ENCODE measurements at regions not wholly inside any gene's neighbourhood (a gene's known extent, or its start where the extent isn't known, plus 50 kb on each side); places are given as distances from the start of the nearest gene placed in this dataset.

DNA sequence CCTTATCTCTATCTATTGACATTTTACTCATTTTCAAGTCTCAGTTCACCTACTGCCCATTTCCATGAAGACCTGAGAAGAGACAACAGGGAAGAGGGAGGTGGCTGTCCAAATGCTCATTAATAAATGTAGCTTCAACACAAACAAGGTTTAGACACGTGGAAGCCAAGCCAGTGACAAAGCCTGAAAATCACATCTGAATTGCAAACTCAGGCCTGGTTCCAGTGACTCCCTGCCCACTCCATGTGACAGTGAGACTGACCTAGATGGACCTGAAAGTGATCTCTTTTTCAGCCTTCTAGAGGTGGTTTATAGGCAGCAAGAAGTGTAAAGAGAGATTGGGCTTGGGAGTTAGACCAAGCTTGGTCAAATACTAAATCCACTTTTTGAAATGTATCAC lies 126.6 kb upstream of the BCL6 start:
- no peak overlapping the region for H3K4me3 Mint-ChIP-seq
- TF ChIP-seq, protein P1, sequence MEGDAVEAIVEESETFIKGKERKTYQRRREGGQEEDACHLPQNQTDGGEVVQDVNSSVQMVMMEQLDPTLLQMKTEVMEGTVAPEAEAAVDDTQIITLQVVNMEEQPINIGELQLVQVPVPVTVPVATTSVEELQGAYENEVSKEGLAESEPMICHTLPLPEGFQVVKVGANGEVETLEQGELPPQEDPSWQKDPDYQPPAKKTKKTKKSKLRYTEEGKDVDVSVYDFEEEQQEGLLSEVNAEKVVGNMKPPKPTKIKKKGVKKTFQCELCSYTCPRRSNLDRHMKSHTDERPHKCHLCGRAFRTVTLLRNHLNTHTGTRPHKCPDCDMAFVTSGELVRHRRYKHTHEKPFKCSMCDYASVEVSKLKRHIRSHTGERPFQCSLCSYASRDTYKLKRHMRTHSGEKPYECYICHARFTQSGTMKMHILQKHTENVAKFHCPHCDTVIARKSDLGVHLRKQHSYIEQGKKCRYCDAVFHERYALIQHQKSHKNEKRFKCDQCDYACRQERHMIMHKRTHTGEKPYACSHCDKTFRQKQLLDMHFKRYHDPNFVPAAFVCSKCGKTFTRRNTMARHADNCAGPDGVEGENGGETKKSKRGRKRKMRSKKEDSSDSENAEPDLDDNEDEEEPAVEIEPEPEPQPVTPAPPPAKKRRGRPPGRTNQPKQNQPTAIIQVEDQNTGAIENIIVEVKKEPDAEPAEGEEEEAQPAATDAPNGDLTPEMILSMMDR (conservative IDR thresholded peaks at IDR 0.05) = no peak
- H3K36me3 Mint-ChIP-seq = no peaks in the 10 kb centered on the region
- no peaks in the 10 kb centered on the region for H3K4me1 Mint-ChIP-seq (ENCODE audit: unreplicated experiment)
- no peak for DNase-seq (ENCODE audit: extremely low spot score, unreplicated experiment)
- no peak overlapping the region for H3K27ac Mint-ChIP-seq
- no peaks in the 10 kb centered on the region for H3K9me3 Mint-ChIP-seq
- no peaks in the 10 kb centered on the region for H3K27me3 Mint-ChIP-seq

DNA sequence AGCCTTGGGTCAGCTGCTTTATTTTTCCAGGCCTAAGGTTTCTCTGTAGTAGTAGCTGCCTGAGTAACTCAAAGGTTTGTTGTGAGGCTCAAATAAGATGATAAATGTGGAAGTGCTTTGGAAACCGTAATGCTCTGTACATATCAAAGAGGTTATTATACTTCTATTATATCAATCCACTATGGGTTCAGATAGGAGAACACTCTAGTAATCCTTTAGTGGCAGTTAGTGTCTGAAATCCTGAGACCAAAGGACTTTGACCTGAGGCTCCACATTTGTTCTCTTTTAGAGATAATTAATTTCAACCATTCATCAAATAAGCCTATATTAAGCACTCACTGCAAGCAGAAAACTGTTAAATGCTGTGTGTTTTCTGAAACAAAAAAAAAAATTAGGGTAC lies 128.6 kb upstream of the BCL6 start:
- Mint-ChIP-seq H3K27me3 (no peaks in the 10 kb centered on the region), H3K4me1 (ENCODE audit: unreplicated experiment) (no peaks in the 10 kb centered on the region), H3K27ac (no peak overlapping the region)

DNA sequence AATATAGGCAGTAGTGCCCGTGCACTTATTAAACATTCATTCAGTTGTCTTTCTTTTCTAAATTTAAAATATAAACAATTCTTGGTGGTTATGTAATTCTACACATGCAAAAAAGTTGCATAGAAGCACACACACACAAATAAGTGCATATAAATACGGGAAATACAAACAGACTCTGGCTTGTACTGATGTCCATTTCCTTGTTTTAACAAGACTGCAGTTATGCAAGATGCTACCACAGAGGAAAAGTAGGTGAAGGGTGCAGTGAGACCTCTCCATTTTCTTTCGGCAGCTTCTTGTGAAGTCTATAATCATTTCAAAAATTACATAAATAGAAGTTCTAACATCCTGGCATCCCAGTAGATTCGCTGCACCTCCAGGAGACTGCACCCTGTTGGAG lies 130.6 kb upstream of the BCL6 start:
- Mint-ChIP-seq H3K4me1 (ENCODE audit: unreplicated experiment) (no peaks in the 10 kb centered on the region), H3K27ac (no peak overlapping the region), H3K4me3 (no peak overlapping the region), H3K9me3 (no peaks in the 10 kb centered on the region), H3K27me3 (no peaks in the 10 kb centered on the region), H3K36me3 (no peaks in the 10 kb centered on the region)
- no peak for DNase-seq (ENCODE audit: extremely low spot score, unreplicated experiment)
- TF ChIP-seq, protein P1 (conservative IDR thresholded peaks at IDR 0.05) = no peak

More for the DNA sequence above, 128.6 kb upstream of the BCL6 start:
- Mint-ChIP-seq H3K36me3 (no peaks in the 10 kb centered on the region), H3K9me3 (no peaks in the 10 kb centered on the region), H3K4me3 (no peak overlapping the region)
- TF ChIP-seq, protein P1 (conservative IDR thresholded peaks at IDR 0.05) = no peak
- DNase-seq (ENCODE audit: extremely low spot score, unreplicated experiment) = no peak

DNA sequence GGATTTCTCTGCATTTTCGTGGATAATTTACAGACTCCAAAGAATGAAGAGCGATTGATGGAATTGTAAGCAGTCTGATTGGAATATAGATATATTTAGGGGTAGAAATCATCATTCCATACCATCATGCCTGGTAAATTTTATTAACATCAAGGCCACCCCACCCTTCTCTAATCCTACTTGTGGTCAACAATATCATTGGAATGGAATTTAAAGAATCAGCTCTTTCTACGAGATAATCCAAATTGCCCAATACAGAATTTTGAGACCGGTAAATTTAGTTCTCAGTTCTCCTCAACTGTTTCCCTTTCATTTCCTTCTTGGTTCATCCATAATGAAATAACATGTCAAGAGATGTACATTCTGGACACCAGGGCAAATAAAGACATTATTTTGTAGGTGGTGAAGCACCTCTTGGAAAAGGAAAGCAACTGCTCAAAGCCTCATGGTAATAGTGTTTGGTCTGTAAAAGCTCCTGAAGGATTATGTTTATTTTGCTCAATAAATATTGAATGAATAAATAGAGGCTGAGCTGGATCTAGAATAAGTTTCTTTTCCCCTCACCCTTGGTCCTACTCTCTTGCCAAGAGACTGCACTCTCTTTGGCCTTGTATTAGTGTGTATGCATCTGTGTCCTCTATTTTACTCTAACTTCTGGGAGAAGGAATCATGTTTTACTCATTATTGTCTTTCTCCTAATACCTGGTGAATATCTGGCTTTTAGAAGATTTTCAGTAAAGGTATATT lies 133.7 kb upstream of the BCL6 start:
- H3K4me3 Mint-ChIP-seq = no peak overlapping the region
- H3K4me1 Mint-ChIP-seq (ENCODE audit: unreplicated experiment) = no peaks in the 10 kb centered on the region
- H3K27ac Mint-ChIP-seq = no peak overlapping the region
- no peaks in the 10 kb centered on the region for H3K36me3 Mint-ChIP-seq
- no peaks in the 10 kb centered on the region for H3K27me3 Mint-ChIP-seq
- H3K9me3 Mint-ChIP-seq = no peaks in the 10 kb centered on the region
- TF ChIP-seq, protein P1 (conservative IDR thresholded peaks at IDR 0.05) = no peak
- DNase-seq (ENCODE audit: extremely low spot score, unreplicated experiment) = no peak

GRCh38 chr3:187880441-187880840 lies 135.2 kb upstream of the BCL6 start:
- H3K4me1 Mint-ChIP-seq (ENCODE audit: unreplicated experiment) = no peaks in the 10 kb centered on the region
- TF ChIP-seq, protein P1 (conservative IDR thresholded peaks at IDR 0.05) = no peak
- no peaks in the 10 kb centered on the region for H3K36me3 Mint-ChIP-seq
- no peak overlapping the region for H3K4me3 Mint-ChIP-seq
- no peak for DNase-seq (ENCODE audit: extremely low spot score, unreplicated experiment)
- no peaks in the 10 kb centered on the region for H3K27me3 Mint-ChIP-seq
- H3K27ac Mint-ChIP-seq = no peak overlapping the region
- no peaks in the 10 kb centered on the region for H3K9me3 Mint-ChIP-seq
